HFF-Myc (cell line): ENCODE measurements at regions not wholly inside any gene's neighbourhood (a gene's known extent, or its start where the extent isn't known, plus 50 kb on each side); places are given as distances from the start of the nearest gene placed in this dataset.

Source experiments
- DNase-seq: peaks from one replicate; pipeline ENCODE4 v3.0.0-alpha.2; 2011; ENCODE audit warnings: low read depth; ENCODE audit errors: extremely low read depth
- H3K4me3 ChIP-seq: replicated peaks from 2 replicates; pipeline ENCODE4 v1.5.1; 2011; ENCODE audit warnings: low read depth, mild to moderate bottlenecking, control low read depth, low read length
- CTCF ChIP-seq: IDR thresholded peaks from 2 replicates; pipeline ENCODE4 v1.5.1; 2012; ENCODE audit warnings: mild to moderate bottlenecking, low read depth, low read length, control low read depth; ENCODE audit errors: missing control alignments

DNA sequence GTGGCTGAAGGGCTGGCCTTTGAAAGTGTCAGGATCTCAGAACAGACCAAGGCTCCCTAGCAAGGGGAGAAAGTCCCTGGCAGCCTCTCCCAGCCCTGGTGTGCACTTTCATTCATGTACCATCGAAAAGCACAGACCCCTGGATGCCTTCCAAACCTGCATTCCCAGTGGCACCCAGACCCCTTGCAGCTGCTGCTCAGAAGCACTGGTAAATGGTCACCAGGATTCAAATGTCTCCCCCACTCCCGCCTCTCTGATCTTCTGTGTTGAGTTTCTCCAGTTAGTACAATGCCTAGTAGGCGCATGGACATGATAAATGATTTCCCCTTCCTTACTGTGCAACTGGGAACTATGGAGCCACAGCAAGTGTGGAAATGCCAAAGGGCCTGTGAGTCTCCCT is 180.0 kb downstream of the GLI2 start:
- no peak for TF ChIP-seq CTCF
- H3K4me3 ChIP-seq = no peak overlapping the region
- no peak for DNase-seq

DNA sequence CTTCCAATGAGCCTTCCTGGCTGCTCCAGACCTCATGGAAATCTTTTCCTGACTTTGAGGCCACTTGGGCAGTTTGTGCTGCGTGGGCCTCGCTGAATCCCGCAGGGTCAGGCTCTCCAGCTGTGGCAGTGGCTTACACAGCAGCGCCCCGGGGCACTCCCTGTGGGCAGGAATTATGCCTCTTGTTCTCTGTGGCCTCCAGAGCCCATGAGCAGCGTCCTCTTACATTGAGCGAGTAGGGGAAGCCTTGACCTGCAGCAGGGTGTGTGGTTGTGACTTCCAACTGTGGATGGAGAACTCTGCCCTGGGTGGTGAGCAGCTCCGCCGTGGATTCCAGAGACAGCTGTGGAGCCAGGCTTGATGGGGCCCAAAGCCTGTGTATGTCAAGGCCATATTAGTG is 180.8 kb downstream of the GLI2 start:
- DNase-seq = no peak
- TF ChIP-seq CTCF = no peak
- H3K4me3 ChIP-seq = no peak overlapping the region

GRCh38 chr2:120917886-120918285 is 182.2 kb downstream of the GLI2 start:
- no peak overlapping the region for H3K4me3 ChIP-seq
- DNase-seq = no peak
- TF ChIP-seq CTCF = no peak

GRCh38 chr2:120919216-120919615 is 183.5 kb downstream of the GLI2 start:
- H3K4me3 ChIP-seq = no peak overlapping the region
- no peak for TF ChIP-seq CTCF
- DNase-seq = no peak

- no peak for TF ChIP-seq CTCF
- H3K4me3 ChIP-seq = no peak overlapping the region
- DNase-seq = no peak
Measured at GRCh38 chr2:120919771-120920453, 184.2 kb downstream of the GLI2 start.

DNA sequence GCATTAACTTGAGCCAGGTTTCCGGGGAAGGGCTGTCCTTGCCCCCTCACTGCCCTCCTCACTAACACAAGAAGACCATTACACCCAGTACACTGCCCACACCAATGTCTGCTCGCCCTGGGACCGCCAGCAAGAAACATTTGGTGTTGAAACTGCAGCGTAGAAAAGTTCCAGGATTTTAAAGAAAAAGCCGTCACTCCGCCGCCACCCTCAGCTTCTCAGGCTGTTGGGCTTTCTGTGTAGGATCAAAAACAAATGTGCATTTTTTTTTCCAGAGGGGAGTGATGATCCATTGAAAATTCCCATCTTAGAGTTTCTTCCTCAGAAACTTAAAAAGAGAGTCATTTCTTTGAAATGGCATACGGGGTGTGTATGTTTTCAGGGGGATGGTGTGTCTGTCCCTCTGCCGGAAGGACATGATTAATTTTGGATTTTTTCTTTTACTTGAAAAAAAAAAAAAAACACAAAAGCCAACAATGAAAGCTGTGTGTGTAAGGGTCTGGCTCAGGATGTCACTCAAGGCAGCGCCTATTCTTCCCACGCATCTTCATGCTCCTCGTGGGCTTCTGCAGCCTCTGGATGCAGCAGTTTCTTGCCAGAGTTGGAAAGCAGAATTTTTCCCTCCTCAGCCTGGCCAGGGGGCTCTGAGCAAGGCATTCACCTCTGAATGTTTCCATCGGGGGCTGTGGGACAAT is 184.9 kb downstream of the GLI2 start:
- no peak for TF ChIP-seq CTCF
- H3K4me3 ChIP-seq = no peak overlapping the region
- DNase-seq = no peak
